OCI-LY7 (cell line): ENCODE measurements at regions not wholly inside any gene's neighbourhood (a gene's known extent, or its start where the extent isn't known, plus 50 kb on each side); places are given as distances from the start of the nearest gene placed in this dataset.

Experiments
- BruUV-seq: library from RNA; stranded (reverse); fragments of 400-500 nt; replicated peaks from 2 replicates; lab custom pipeline; 2021; lab: Mats Ljungman, UMichigan
- CTCF ChIA-PET: fragments of 300-600 bp; sonication (Branson Sonifier 250); formaldehyde crosslinking; loops from one replicate; lab custom pipeline; 2022; ENCODE audit warnings: antibody characterized with exemption; ENCODE audit not compliant: unreplicated experiment; lab: Charles Lee
- POLR2A ChIA-PET: fragments of 300-600 bp; sonication (Branson Sonifier 250); formaldehyde crosslinking; loops from one replicate; lab custom pipeline; 2022; ENCODE audit warnings: antibody characterized with exemption; lab: Charles Lee
- DNase-seq: peaks from one replicate; pipeline ENCODE4 v3.0.0-alpha.2; 2015; ENCODE audit warnings: low spot score
- H2AFZ ChIP-seq: fragments of 200-600 bp; sonication (generic), shearing (Covaris generic); 2 replicates; pipeline ENCODE4 v1.6.1; 2014; ENCODE audit warnings: mild to moderate bottlenecking, antibody characterized with exemption, low read length, moderate library complexity
- H3K27ac ChIP-seq: fragments of 200-600 bp; sonication (generic); 2 replicates; pipeline ENCODE4 v1.5.1; 2014; ENCODE audit warnings: mixed run types, low read depth, mild to moderate bottlenecking, moderate library complexity, low read length, inconsistent platforms; ENCODE audit not compliant: poor library complexity, severe bottlenecking
- H3K36me3 ChIP-seq: fragments of 200-600 bp; sonication (generic); 2 replicates; pipeline ENCODE4 v1.6.1; 2014; ENCODE audit warnings: mild to moderate bottlenecking, antibody characterized with exemption, low read length, moderate library complexity, mixed read lengths; ENCODE audit not compliant: insufficient read depth
- H3K4me1 ChIP-seq: fragments of 200-600 bp; sonication (generic); 2 replicates; pipeline ENCODE4 v1.5.1; 2014; ENCODE audit warnings: mild to moderate bottlenecking, low read length; ENCODE audit not compliant: insufficient read depth, poor library complexity, severe bottlenecking
- H3K4me2 ChIP-seq: fragments of 200-600 bp; sonication (generic); 2 replicates; pipeline ENCODE4 v1.6.1; 2014; ENCODE audit warnings: mild to moderate bottlenecking, low read length
- H3K4me3 ChIP-seq: fragments of 200-600 bp; sonication (generic); 2 replicates; pipeline ENCODE4 v1.5.1; 2014; ENCODE audit warnings: mild to moderate bottlenecking, low read depth, low read length; ENCODE audit not compliant: poor library complexity, severe bottlenecking
- H3K79me2 ChIP-seq: fragments of 200-600 bp; sonication (generic); 2 replicates; pipeline ENCODE4 v1.6.1; 2016; ENCODE audit warnings: low read depth, mild to moderate bottlenecking, low read length, moderate library complexity, mixed read lengths; ENCODE audit not compliant: insufficient read depth
- H3K9me2 ChIP-seq: fragments of 200-600 bp; sonication (generic); 2 replicates; pipeline ENCODE4 v1.6.1; 2016; ENCODE audit warnings: mild to moderate bottlenecking, low read length, mixed read lengths; ENCODE audit not compliant: insufficient read depth
- H3K9me3 ChIP-seq: fragments of 200-600 bp; sonication (generic); 2 replicates; pipeline ENCODE4 v1.6.1; 2014; ENCODE audit warnings: mild to moderate bottlenecking, mixed run types, low read length, mixed read lengths
- H4K20me1 ChIP-seq: fragments of 200-600 bp; sonication (generic); 2 replicates; pipeline ENCODE4 v1.6.1; 2014; ENCODE audit warnings: mild to moderate bottlenecking, antibody characterized with exemption, low read length, moderate library complexity, mixed read lengths; ENCODE audit not compliant: insufficient read depth
- CTCF ChIP-seq: fragments of 200-600 bp; sonication (generic); conservative IDR thresholded peaks from 2 replicates; pipeline ENCODE4 v1.5.1; 2014; ENCODE audit warnings: mild to moderate bottlenecking, antibody characterized with exemption, low read length, moderate library complexity, mixed read lengths
- EZH2phosphoT487 ChIP-seq: fragments of 200-600 bp; sonication (generic); IDR thresholded peaks from 2 replicates; pipeline ENCODE4 v1.6.1; 2018; ENCODE audit warnings: low read depth, borderline replicate concordance, mild to moderate bottlenecking, mixed run types, antibody characterized with exemption, low read length, moderate library complexity, mixed read lengths
- intact Hi-C: fragments of 100-400 bp; cut with micrococcal nuclease; formaldehyde crosslinking; loops from one replicate; pipeline ENCODE4 v1.10.0; 2022; ENCODE audit not compliant: unreplicated experiment

- intact Hi-C loops, result no loop called here
- CTCF ChIA-PET, result no interaction called here
- POLR2A ChIA-PET, result interaction anchor here (0.6 kb wide), 1 partner anchor 21 kb away, joined by 4 read pairs; no protein-coding TSS in a partner anchor
- H3K27ac ChIP-seq, result no peak overlapping the region
- no peak overlapping the region for H3K4me3 ChIP-seq
- H2AFZ ChIP-seq, result no peak overlapping the region
- H3K9me2 ChIP-seq, result no peaks in the 10 kb centered on the region
- DNase-seq, result no peak
- no peaks in the 10 kb centered on the region for H3K9me3 ChIP-seq
- no peaks in the 10 kb centered on the region for H3K36me3 ChIP-seq
- no peaks in the 10 kb centered on the region for H4K20me1 ChIP-seq
- no peaks in the 10 kb centered on the region for H3K79me2 ChIP-seq
- no peak for TF ChIP-seq CTCF
- TF ChIP-seq EZH2phosphoT487, result no peak
- no peaks in the 10 kb centered on the region for H3K4me1 ChIP-seq
- H3K4me2 ChIP-seq, result no peak overlapping the region
- BruUV-seq, result no TSS peak
Observed at GRCh38 chr6:56377295-56377694, 129.9 kb upstream of the COL21A1 start.

GRCh38 chr6:56375806-56376205, 128.4 kb upstream of the COL21A1 start:
- DNase-seq, result no peak
- H3K9me3 ChIP-seq, result no peaks in the 10 kb centered on the region
- intact Hi-C loops, result no loop called here
- no peak overlapping the region for H2AFZ ChIP-seq
- H3K27ac ChIP-seq, result no peak overlapping the region
- no peaks in the 10 kb centered on the region for H4K20me1 ChIP-seq
- no TSS peak for BruUV-seq
- no peaks in the 10 kb centered on the region for H3K79me2 ChIP-seq
- TF ChIP-seq CTCF (no peak), EZH2phosphoT487 (no peak)
- H3K4me1 ChIP-seq, result peaks cover 5% of the 10 kb centered on the region
- H3K4me2 ChIP-seq, result no peak overlapping the region
- ChIA-PET POLR2A (interaction anchor here (0.6 to 1.1 kb wide), 4 partner anchors 22 to 226 kb away, joined by 3 to 5 read pairs (median 4); no protein-coding TSS in a partner anchor), CTCF (no interaction called here)
- H3K4me3 ChIP-seq, result no peak overlapping the region
- H3K9me2 ChIP-seq, result no peaks in the 10 kb centered on the region
- no peaks in the 10 kb centered on the region for H3K36me3 ChIP-seq

DNA sequence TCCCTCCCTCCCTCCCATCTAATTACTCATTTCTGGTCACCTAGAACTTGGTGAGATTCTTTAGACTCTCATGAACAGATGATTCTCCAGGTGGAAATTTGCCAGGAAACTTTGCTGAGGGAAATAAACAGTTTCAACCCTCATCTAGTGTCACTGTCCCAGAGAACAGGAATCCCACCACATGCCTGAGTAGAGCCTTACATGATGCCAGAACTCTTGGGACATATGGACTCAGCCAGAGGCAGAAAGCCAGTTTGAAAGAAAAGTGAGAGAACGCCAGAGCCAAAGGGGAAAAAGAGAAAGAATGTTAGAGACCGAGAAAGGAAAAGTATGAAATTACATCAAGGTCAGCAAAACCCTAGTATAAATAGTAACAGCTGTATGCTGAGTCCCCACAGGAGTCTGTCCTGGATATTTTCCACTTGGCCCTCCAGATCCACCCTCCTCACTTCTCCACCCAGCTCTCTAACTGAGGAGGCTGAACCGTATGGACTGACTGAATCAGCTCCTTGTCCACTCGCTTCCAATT, 127.5 kb upstream of the COL21A1 start:
- no TSS peak for BruUV-seq
- Histone ChIP-seq H2AFZ (no peak overlapping the region), H3K4me2 (no peak overlapping the region), H3K79me2 (no peaks in the 10 kb centered on the region), H3K4me1 (peaks cover 9% of the 10 kb centered on the region), H3K27ac (no peak overlapping the region), H3K9me3 (no peaks in the 10 kb centered on the region), H3K4me3 (no peak overlapping the region), H3K9me2 (no peaks in the 10 kb centered on the region), H4K20me1 (no peaks in the 10 kb centered on the region), H3K36me3 (no peaks in the 10 kb centered on the region)
- no peak for DNase-seq
- POLR2A ChIA-PET, result interaction anchor here (0.6 kb wide), 1 partner anchor 227 kb away, joined by 3 read pairs; no protein-coding TSS in a partner anchor
- intact Hi-C loops, result no loop called here
- CTCF ChIA-PET, result no interaction called here
- TF ChIP-seq CTCF, result no peak
- TF ChIP-seq EZH2phosphoT487, result no peak
